DND-41 (cell line): ENCODE measurements at regions not wholly inside any gene's neighbourhood (a gene's known extent, or its start where the extent isn't known, plus 50 kb on each side); places are given as distances from the start of the nearest gene placed in this dataset.

Source experiments
- CTCF ChIP-seq: IDR thresholded peaks from 2 replicates; pipeline ENCODE4 v1.5.1; 2012; ENCODE audit warnings: borderline replicate concordance, low read length, moderate library complexity, mild to moderate bottlenecking; ENCODE audit not compliant: poor library complexity, severe bottlenecking; ENCODE audit errors: extremely low read depth
- EZH2 ChIP-seq: IDR thresholded peaks from 3 replicates; pipeline ENCODE4 v1.6.1; 2012; ENCODE audit warnings: borderline replicate concordance, low read depth, mild to moderate bottlenecking, moderate library complexity, low read length, inconsistent platforms; ENCODE audit not compliant: severe bottlenecking

- TF ChIP-seq CTCF = no peak
- no peak for TF ChIP-seq EZH2
Observed at GRCh38 chr2:56565143-56565542, 381.4 kb downstream of the CCDC85A start.
